Mammary epithelial cell (primary cell): ENCODE measurements at regions not wholly inside any gene's neighbourhood (a gene's known extent, or its start where the extent isn't known, plus 50 kb on each side); places are given as distances from the start of the nearest gene placed in this dataset.

Source experiments
- CTCF ChIP-seq, 2 donors: IDR thresholded peaks in 1 of 2; conservative IDR thresholded peaks in 1 of 2; 2 replicates each; pipeline ENCODE4 v1.5.1; 2011 to 2012; ENCODE audit warnings: inconsistent platforms in 2 of 2, low read length in 2 of 2, mild to moderate bottlenecking in 2 of 2, control low read depth in 1 of 2, low read depth in 1 of 2; ENCODE audit not compliant: insufficient read depth in 1 of 2; ENCODE audit errors: extremely low read depth in 1 of 2
- EZH2 ChIP-seq: IDR thresholded peaks from 2 replicates; pipeline ENCODE4 v1.6.1; 2012; ENCODE audit warnings: low read length, inconsistent platforms, borderline replicate concordance

DNA sequence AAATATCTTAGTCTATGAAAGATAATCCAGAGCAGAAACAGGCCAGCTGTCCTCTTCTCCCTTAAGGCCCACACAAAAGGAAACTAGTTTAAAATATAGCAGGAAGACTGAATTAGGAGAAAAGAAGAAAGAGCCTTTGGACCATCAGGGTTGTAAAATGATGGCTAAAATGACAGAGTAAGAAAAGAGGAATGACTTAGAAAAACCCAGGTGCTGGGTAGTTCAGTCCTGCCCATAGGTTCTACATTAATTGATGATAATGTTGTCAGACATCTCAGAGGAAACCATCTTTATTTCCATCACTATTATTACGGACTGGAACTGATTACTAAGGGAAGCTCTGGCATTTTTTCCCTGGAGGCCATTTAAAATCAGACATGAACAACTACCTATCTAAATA is 142.8 kb upstream of the STT3B start:
- TF ChIP-seq CTCF (conservative IDR thresholded peaks at IDR 0.05 in 1 of 2, IDR thresholded peaks at IDR 0.05 in 1 of 2; ENCODE audit: extremely low read depth in 1 of 2, insufficient read depth in 1 of 2, low read depth in 1 of 2, low read length in 2 of 2), result no peak
- TF ChIP-seq EZH2, result no peak
